ENCODE measurements at regions not wholly inside any gene's neighbourhood (a gene's known extent, or its start where the extent isn't known, plus 50 kb on each side); places are given as distances from the start of the nearest gene placed in this dataset.
"Not testable (repeated sequence)": the region's sequence is repeated elsewhere in the genome, so short reads cannot be mapped to it uniquely, and the experiment has no call there.

DNA sequence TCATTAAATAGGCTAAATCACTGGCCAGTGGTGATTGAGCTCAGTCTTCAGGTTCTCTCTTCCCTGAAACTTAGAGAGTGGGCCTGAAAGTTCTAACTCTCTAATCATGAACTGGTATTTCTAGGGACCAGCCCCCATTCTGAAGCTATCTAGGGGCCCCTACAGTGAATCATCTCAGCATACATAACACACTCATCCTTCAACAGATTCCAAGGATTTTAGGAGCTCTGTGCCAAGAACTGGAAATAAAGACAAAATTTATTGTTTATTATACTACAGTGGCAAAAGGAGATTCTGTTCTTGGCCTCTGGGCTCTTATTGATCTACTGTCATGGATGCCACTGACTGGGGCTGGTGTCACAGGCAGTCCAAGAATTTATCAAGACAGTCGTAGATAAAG, 263.8 kb upstream of the IGFBP7 start:
- DNase-seq = no peak

- DNase-seq = no peak
Measured at GRCh38 chr4:57371671-57372070, 261.5 kb upstream of the IGFBP7 start.

GRCh38 chr4:57370691-57371090, 260.5 kb upstream of the IGFBP7 start:
- DNase-seq = no peak

- DNase-seq = no peak
Measured at GRCh38 chr4:57369446-57369845, 259.3 kb upstream of the IGFBP7 start.

DNA sequence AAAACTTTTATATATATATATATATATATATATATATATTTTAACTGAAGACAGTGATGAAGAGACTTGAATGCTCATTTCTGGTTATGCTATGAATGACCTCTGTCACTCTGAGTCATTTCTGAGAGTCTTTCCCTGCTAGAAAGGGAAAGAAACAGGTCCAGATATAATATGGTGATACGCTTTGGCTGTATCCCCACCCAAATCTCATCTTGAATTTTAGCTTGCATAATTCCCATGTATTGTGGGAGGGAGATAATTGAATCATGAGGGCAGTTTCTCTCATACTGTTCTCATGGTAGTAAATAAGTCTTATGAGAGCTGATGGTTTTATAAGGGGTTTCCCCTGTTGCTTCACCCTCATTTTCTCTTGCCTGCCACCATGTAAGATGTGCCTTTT, 254.1 kb upstream of the IGFBP7 start:
- DNase-seq = no peak

GRCh38 chr4:57363346-57363745, 253.2 kb upstream of the IGFBP7 start:
- DNase-seq = no peak

DNA sequence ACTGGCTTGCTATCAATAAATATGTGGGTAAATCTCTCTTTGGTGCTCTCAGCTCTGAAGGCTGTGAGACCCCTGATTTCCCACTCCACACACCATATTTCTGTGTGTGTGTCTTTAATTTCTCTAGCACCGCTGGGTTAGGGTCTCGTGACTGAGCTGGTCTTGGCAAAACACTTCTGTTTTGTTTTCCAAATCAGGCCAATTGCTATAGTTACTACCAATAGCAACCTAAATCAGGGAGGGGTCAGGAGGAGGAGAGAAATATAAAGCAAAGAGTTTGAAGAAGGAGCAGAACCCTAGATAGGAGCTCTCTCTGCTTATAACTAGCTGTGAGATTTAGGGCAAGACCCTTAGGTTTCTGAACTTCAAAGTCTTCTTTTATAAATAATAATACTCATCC, 250.5 kb upstream of the IGFBP7 start:
- no peak for DNase-seq

- DNase-seq = no peak
Measured at GRCh38 chr4:57355101-57355665, 245.0 kb upstream of the IGFBP7 start.

- no peak for DNase-seq
Measured at GRCh38 chr4:57351731-57352130, 241.5 kb upstream of the IGFBP7 start.

DNA sequence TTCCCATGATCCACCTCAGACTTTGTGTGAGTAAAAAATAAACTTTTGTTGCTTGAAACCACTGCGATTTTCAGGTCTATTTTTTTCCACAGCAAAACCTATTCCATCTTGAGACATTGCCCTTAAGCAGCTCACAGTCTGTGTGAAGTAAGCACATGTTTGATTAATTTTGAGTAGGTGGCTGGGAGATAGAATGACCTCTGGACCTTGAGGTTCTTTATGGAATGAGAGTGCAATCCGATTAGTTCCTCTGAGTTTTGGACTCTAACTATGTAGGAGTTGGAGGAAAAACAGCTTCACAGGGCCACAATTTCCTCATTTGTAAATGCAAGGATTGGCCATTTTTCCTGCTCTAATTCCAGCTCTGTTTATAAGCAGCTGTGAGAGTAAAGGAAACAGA, 234.1 kb upstream of the IGFBP7 start:
- no peak for DNase-seq

GRCh38 chr4:57342411-57342810, 232.2 kb upstream of the IGFBP7 start:
- DNase-seq = no peak

- not testable (repeated sequence) for DNase-seq
Measured at GRCh38 chr4:57338861-57339260, 228.7 kb upstream of the IGFBP7 start.

DNA sequence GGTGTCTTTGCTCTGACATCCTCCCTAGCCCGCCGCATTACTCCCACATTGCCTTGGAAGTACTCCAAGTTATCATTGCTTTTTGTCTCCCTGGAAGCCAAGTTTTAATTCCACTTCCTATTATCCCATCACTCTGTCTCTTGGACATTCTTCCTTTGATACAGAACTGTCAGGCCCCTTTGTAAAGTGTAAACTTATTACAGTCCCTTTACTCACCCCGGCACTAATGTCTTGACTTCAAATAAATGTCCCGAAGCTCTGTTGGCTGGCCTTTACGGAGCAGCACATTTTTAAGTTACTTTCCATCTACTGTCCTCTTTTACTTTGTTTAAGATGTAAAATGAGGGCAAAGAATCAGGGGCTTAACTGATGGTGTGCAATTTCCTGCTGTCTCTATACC, 223.5 kb upstream of the IGFBP7 start:
- no peak for DNase-seq

DNA sequence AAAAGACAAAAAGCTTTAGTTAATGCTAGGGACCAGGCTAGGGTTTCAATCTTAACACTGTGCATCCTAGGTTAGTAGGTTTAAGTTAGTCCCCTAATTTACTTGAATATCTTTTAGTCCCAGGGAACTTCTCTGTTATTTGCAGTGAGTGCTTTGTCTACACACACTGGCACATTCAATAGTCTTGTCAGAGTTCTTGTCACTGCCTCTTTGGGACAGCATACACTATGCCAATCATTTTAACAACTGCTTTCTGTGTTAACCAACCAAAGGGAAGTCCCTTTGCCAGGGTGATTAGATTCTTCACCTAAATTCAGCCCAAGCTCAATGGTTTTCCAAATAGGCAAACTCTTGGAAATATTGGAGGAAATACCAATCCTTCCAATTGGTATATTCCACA, 221.8 kb upstream of the IGFBP7 start:
- DNase-seq = no peak

DNA sequence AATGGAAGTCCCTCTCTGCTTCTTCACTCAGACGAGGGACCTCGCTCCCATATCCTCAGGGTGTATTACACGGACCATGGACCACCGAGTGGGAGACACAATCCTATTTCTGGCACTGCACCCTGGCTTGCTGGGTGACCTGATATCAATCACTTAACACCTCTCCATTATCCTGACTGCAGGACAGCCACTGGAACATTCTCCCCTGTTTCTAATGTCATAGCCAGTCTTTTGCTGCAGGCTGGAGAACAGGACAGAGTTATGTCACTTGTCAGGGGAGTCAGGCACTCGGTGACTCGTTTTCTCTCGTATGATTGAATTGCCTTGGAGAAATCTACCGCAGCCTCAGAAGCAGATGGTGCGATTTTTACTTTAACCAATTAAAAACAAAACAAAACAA, 219.1 kb upstream of the IGFBP7 start:
- DNase-seq = no peak

DNA sequence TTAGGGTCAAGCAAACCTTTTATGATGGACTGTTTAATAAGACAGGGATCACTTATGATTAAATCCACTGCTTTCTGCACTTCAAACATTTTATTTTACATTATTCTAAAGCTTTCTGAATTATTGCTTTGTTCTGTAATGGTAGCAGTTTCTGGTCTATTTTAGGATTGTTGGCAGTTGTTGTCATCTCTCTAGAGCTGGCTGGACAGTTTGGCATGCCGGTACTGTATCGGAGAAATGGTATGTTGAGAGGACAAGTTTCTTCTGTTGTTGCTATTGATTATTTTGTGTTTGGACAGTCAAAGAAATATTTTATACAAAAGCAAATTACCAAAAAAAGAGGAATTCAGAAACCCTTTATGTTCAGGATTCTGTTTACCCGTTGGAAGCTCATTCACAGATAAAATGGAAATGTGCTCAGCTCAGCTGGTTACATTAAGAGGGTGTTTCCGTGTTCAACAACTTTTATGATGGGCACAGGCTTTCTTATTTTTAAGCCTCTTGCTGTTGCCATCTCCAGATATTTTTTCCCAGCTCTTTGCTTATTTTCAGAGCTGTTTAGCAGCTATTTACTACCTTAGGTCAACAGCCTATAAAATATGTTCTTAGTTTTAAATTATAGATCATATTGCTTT, 214.6 kb upstream of the IGFBP7 start:
- DNase-seq = no peak

GRCh38 chr4:57320849-57321248, 210.7 kb upstream of the IGFBP7 start:
- no peak for DNase-seq

DNA sequence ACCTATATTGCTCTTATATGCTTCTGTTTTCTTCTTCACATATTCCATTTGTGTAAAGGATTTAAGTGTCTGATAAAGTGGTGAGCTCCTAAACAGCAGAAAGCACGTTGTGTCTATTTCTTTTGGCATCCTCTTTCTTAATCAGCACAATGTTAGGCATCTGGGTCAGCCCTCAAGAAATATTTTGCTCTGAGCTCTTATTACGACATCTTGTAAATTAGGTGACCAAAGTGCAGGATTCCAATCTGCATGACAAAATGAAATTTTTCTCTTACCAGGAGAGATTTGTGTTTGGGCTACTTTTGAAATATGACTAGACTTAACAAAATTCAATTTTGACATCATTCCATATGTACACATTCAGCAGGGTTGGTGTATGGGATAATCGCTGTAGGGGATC, 210.0 kb upstream of the IGFBP7 start:
- no peak for DNase-seq

GRCh38 chr4:57318703-57319102, 208.5 kb upstream of the IGFBP7 start:
- DNase-seq = no peak

DNA sequence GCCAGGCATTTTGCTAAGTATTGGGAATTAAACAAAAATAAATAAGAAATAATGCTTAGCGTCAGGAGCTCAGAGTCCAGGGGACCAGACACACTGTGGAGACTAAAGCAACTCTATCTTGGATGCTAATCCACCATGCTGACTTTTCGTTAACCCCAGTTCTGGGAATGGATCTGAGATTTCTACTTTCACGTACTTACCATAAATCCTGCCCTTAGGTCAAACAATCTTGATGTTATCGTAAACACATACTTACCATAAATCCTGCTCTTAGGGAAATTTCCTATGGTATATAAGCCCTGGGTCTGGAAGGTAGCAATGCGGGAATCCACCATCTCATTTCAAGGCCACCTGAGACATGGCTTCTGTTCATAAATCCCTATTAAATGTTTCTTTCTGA, 204.5 kb upstream of the IGFBP7 start:
- DNase-seq = no peak

DNA sequence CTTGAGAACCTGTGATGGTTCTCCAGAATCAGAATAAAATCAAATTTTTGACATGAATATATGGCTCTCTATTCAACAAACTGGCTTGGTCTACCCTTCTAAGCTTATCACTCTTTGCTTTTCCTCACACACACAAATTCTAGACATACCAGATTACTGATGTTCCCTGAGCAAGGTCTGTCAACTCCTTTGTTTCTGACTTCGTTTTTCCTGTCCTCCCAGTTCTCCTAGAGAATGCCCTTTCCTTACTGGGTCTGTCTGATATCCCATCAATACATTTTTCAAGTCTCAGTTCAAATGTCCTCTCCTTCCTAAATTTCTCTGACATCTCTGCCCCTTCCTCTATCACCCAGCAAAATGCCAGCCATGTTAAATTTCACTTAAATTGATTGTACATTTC, 202.1 kb upstream of the IGFBP7 start:
- DNase-seq = no peak

DNA sequence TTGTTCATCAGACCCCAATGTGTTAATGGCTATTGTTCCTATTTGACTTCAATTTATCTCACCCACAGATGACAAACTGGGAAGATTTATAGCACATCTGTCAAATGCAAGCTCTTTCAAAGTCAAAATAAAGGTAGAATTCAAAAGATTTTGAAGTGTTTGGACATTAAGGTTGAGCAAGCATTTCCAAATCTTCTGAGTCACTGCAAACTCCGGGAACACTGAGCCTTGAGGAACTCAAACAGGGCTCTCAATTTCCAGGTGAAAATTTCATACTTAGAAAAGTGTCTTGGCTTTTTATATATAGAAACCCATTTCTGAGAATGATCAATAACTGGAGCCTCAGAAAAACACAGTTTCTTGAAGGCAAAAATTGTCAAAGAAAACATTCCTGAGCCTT, 199.5 kb upstream of the IGFBP7 start:
- no peak for DNase-seq

- DNase-seq = no peak
Measured at GRCh38 chr4:57308301-57308700, 198.1 kb upstream of the IGFBP7 start.

GRCh38 chr4:57305836-57306235, 195.7 kb upstream of the IGFBP7 start:
- no peak for DNase-seq

GRCh38 chr4:57303012-57303751, 193.0 kb upstream of the IGFBP7 start:
- DNase-seq = no peak
